Psoas muscle (tissue), 7 donors: ENCODE measurements at regions not wholly inside any gene's neighbourhood (a gene's known extent, or its start where the extent isn't known, plus 50 kb on each side); places are given as distances from the start of the nearest gene placed in this dataset.
"Not testable (repeated sequence)": the region's sequence is repeated elsewhere in the genome, so short reads cannot be mapped to it uniquely, and the experiment has no call there.

Source experiments
- ATAC-seq, 4 donors: fragments of 200-7000 bp; cut with Tn5 transposase; one replicate each; pipeline ENCODE4 v1.9.1; 2020; ENCODE audit warnings: moderate library complexity in 3 of 4, mild to moderate bottlenecking in 2 of 4
- DNase-seq, 2 donors: peaks; one replicate each; pipeline ENCODE4 v3.0.0-alpha.2; 2020
- H3K27ac ChIP-seq: fragments of 200-600 bp; one replicate; pipeline ENCODE4 v1.8.0; 2022
- H3K27me3 ChIP-seq, 3 donors: fragments of 200-600 bp in 1 of 3; one replicate each; pipeline versions ENCODE4 v1.6.1 to v1.8.0; 2013 to 2022; ENCODE audit warnings: low read length in 2 of 3, mild to moderate bottlenecking in 2 of 3, moderate library complexity in 1 of 3; ENCODE audit not compliant: insufficient read depth in 3 of 3
- H3K36me3 ChIP-seq, 2 donors: fragments of 200-600 bp in 1 of 2; one replicate each; pipeline versions ENCODE4 v1.6.1 to v1.8.0; 2013 to 2022; ENCODE audit warnings: low read depth in 1 of 2, mild to moderate bottlenecking in 1 of 2, moderate library complexity in 1 of 2; ENCODE audit not compliant: insufficient read depth in 1 of 2
- H3K4me1 ChIP-seq: fragments of 200-600 bp; one replicate; pipeline ENCODE4 v1.8.0; 2022
- H3K4me3 ChIP-seq: fragments of 200-600 bp; one replicate; pipeline ENCODE4 v1.8.0; 2022; ENCODE audit warnings: mild to moderate bottlenecking
- H3K9me3 ChIP-seq: fragments of 200-600 bp; one replicate; pipeline ENCODE4 v1.8.0; 2022
- CTCF ChIP-seq: fragments of 200-600 bp; IDR thresholded peaks from one replicate; pipeline ENCODE4 v1.8.0; 2022; ENCODE audit warnings: antibody characterized with exemption
- WGBS, 3 donors: extraction: QIAGEN DNeasy Blood & Tissue Kit; methylation state at CpG; one replicate each; pipeline versions ENCODE4 v1.1.6 to v1.1.7; 2013; 5-methylcytosine and 5-hydroxymethylcytosine counted together
- intact Hi-C, 2 donors: fragments of 100-400 bp; cut with DNase I; formaldehyde crosslinking; loops; one replicate each; pipeline versions ENCODE4 v1.11.0 to v1.14.2; 2022
- donor health status: healthy with polysubstance abuse.
- donor health status: DM: no; HTN: no; CAD: no; lungs with moderate emphysema.
- donor health status: Bipolar disorder and iron deficiency.
- donor health status: healthy.
- donor health status: DM: yes; HTN: yes; CAD: no.
- donor health status: DM: no; HTN: no; CAD: no.
- donor health status: DM: yes; HTN: yes; CAD: no.

- TF ChIP-seq CTCF, result peak; percentile 65
- intact Hi-C loops, result no loop called here
- H3K4me3 ChIP-seq, result no peak overlapping the region
- H3K27me3 ChIP-seq, result no peaks in the 10 kb centered on the region
- H3K4me1 ChIP-seq, result no peaks in the 10 kb centered on the region
- H3K36me3 ChIP-seq, result no peaks in the 10 kb centered on the region
- 24 to 31% (median 25%) methylated on average over 2 of the region's 2 CpGs for WGBS, 3 donors
- H3K27ac ChIP-seq, result no peak overlapping the region
- DNase-seq, result peak in 1 of 2 donors; percentile 36
- H3K9me3 ChIP-seq, result no peaks in the 10 kb centered on the region
- ATAC-seq, result peak in 2 of 4 donors; percentile 65 to 66
These were observed 69.4 kb upstream of the EVL start for GRCh38 chr14:99995700-99996356.

- no peak for TF ChIP-seq CTCF
- DNase-seq, result no peak
- H3K4me3 ChIP-seq, result no peak overlapping the region
- no peaks in the 10 kb centered on the region for H3K27me3 ChIP-seq
- ATAC-seq, result no peak
- 82 to 95% (median 87%) methylated on average over 5 of the region's 5 CpGs for WGBS, 3 donors
- intact Hi-C loops, result no loop called here
- no peaks in the 10 kb centered on the region for H3K4me1 ChIP-seq
- no peak overlapping the region for H3K27ac ChIP-seq
- H3K9me3 ChIP-seq, result no peaks in the 10 kb centered on the region
- H3K36me3 ChIP-seq, result no peaks in the 10 kb centered on the region
These were observed 68.2 kb upstream of the EVL start for GRCh38 chr14:99996951-99997571.

- WGBS, 3 donors, result 96 to 99% (median 98%) methylated on average over 13 to 15 of the region's 15 CpGs
These were observed 64.8 kb upstream of the EVL start for GRCh38 chr14:100000398-100000797.

GRCh38 chr14:100004392-100004791, 60.8 kb upstream of the EVL start:
- no peak for TF ChIP-seq CTCF
- intact Hi-C loops, result no loop called here

More at GRCh38 chr14:100000398-100000797, 64.8 kb upstream of the EVL start:
- intact Hi-C loops, H3K36me3 ChIP-seq, H3K27me3 ChIP-seq, H3K4me1 ChIP-seq, H3K4me3 ChIP-seq, ATAC-seq, DNase-seq, H3K9me3 ChIP-seq, H3K27ac ChIP-seq: not testable (repeated sequence)

GRCh38 chr14:100007254-100007653, 58.0 kb upstream of the EVL start:
- Histone ChIP-seq H3K4me3 (no peak overlapping the region), H3K4me1 (peaks cover 7% of the 10 kb centered on the region), H3K36me3 (no peaks in the 10 kb centered on the region), H3K27me3 (no peaks in the 10 kb centered on the region), H3K27ac (no peak overlapping the region), H3K9me3 (no peaks in the 10 kb centered on the region)
- TF ChIP-seq CTCF, result no peak
- 59 to 88% (median 84%) methylated on average over 1 of the region's 1 CpG for WGBS, 3 donors
- ATAC-seq (no peak), DNase-seq (peak in 1 of 2 donors; percentile 36)
- intact Hi-C loops, result no loop called here

More at GRCh38 chr14:100004392-100004791, 60.8 kb upstream of the EVL start:
- no peaks in the 10 kb centered on the region for H3K36me3 ChIP-seq
- WGBS, 3 donors, result 97 to 98% (median 97%) methylated on average over 1 of the region's 1 CpG
- no peaks in the 10 kb centered on the region for H3K9me3 ChIP-seq
- no peaks in the 10 kb centered on the region for H3K4me1 ChIP-seq
- no peaks in the 10 kb centered on the region for H3K27me3 ChIP-seq
- no peak overlapping the region for H3K4me3 ChIP-seq
- no peak overlapping the region for H3K27ac ChIP-seq
- no peak for ATAC-seq
- DNase-seq, result no peak

- H3K4me1 ChIP-seq, H3K36me3 ChIP-seq, H3K4me3 ChIP-seq, DNase-seq, intact Hi-C loops, H3K9me3 ChIP-seq, H3K27me3 ChIP-seq, H3K27ac ChIP-seq, ATAC-seq: not testable (repeated sequence)
- 61 to 73% (median 71%) methylated on average over 2 of the region's 2 CpGs for WGBS, 3 donors
These were observed 55.4 kb upstream of the EVL start for GRCh38 chr14:100009802-100010201.
